ENCODE measurements at regions not wholly inside any gene's neighbourhood (a gene's known extent, or its start where the extent isn't known, plus 50 kb on each side); places are given as distances from the start of the nearest gene placed in this dataset.
"Not testable (repeated sequence)": the region's sequence is repeated elsewhere in the genome, so short reads cannot be mapped to it uniquely, and the experiment has no call there.

DNA sequence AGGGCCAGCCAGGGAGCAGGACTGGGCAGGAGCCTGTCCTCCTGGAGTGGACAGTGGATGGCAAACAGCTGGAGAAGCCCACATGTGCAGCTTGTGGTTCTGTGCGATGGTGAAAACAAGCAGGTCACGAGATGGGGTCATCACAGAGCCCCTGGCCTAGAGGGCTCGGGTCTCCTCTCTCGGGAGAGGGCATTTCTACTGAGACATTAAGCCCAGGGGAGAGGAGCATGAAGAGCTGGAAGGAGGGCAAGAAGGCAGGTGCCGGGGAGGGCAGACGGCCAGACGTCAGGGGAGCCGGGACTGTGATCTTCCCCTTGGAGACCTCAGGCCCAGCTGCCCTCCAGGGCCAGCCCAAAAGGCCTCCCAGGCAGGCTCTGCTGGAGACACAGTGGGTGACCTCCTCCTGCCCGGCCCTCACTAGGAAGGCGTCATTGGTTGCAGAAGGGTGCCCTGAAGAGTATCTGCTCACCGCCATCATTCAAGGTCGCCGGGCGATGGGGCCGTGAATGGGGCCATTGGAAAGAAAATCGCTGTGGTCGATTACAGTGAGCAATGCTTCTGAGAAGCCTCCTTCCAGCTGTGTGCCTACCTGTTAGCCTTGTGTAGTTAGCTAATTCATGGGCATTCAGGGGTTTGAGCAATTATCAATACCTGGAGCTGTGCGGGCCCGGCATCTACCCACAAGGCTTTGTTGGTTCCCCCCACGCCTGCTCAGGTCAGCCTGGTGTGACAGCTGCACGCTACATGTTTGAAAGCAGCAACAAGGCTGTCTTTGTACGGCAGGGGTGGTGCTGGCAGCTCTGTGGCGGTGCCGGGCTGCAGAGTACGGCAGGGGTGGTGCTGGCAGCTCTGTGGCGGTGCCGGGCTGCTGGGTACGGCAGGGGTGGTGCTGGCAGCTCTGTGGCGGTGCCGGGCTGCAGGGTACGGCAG lies 72.3 kb upstream of the ACTRT2 start:
- no peak for DNase-seq (ENCODE audit: low read depth in 1 of 2, low spot score in 1 of 2)

DNA sequence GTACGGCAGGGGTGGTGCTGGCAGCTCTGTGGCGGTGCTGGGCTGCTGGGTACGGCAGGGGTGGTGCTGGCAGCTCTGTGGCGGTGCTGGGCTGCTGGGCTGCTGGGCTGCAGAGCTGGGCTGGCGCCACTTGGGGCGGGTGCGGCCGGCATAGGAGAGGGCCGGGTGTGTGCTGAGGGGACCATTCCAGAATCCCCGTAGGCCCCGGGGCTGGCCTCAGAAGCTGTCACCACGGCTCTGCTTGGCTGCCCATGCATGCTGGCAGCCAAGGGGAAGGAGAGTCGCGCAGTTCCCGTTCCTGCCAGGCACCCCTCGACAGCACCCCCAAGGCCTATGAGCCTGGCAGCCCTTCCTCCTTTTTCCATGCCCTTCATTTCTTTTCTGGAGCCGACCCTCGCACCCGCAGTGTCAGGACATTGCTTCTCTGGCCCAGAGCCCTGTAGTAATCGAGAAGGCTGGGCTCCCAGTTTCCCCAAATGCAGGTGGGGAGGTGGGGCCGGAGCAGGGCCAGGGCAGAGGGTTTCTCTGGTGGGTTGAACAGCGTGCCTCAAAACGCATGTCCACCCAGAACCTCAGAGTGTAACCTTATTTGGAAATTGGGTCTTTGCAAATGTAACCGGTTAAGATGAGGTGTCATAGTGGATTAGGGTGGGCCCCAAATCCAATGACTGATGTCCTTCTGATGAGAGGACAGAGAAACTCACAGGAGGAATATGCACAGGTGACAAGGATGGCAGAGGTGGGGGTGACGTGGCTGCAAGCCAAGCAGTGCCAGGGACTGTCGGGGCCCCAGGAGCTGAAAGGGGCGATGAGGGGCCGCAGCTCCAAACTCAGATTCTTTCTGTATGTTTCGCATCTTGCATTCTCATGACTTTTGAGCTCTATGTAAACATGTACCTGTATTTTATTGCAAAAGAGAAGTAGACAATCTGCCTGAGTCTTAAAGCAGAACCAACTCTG lies 71.0 kb upstream of the ACTRT2 start:
- DNase-seq (ENCODE audit: low read depth in 1 of 2, low spot score in 1 of 2): no peak

DNA sequence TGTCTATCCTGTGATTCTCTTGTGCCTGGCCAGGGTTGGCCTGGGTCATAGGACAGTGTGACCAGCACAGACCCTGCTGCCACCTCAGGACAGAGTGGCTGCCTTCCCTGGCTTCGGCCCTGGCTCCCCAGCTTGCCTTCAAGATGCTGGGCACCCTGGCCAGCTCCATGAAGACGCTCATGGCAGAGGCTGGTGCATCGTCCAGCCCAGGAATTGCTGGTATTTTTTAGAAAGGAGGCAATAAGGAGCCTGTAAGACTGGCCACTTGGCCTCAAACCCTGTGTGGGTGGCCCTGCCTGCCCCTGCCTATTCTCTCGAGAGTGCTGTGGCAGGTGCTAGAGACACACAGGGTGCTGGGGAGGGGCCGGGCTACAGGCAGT lies 70.4 kb upstream of the ACTRT2 start:
- no peak for DNase-seq (ENCODE audit: low read depth in 1 of 2, low spot score in 1 of 2)

DNA sequence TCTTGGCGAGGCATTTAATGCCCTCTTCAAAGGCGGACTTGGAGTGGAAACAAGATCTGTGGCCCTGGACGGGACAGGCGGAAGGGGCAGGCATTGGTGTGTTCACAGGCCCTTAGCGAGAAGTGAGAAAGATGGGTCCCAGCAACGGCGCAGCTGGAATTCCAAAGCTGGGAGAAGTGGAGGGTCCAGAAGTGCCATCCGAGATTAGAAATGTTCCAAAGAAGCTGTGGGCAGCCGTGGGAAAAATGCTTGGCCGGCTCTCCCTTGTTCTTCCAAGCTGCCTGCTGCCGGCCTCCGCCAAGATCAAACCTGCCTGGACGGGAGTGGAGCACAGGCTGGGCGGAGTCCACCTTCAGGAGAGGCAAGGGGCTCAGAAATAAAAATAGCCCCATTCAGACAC lies 69.4 kb upstream of the ACTRT2 start:
- no peak for DNase-seq (ENCODE audit: low read depth in 1 of 2, low spot score in 1 of 2)

DNA sequence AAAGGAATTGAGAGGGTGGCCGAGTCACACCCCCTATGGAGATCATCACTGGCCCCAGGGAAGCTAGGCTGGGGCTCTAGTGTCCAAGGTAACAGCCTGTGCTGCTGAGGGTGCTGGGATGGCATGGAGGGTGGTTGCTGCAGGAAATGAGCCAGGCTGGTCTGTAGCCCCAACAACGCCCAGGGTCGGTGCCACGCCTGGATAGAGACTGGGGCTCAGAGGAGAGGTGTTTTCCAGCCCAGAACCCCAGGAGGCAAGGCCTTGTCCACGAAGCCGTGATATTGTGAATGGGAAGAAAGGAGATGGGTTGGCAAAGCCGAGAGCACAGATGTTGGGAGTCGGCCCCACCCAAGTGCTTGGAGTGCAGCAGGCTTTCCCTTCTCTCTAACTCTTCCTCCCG lies 68.9 kb upstream of the ACTRT2 start:
- DNase-seq (ENCODE audit: low read depth in 1 of 2, low spot score in 1 of 2): no peak

DNA sequence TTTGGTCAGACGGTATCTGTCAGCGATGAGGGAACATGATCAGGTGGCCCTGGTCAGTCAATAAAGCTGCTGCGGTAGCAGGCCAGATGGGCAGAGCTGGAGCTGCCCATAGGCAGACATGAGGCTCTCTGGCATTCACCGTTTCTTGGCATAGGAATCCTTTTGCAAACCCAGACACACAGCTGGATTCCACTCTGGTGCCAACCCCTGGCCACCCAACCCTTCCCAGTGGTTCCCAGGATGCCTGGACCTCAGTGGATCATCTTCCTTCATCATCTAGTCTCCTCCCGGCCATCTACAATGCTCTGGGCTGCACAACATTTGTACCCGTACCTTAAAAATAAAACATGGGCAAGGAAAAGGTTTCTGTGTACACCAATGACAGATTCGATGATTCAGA lies 68.3 kb upstream of the ACTRT2 start:
- DNase-seq (ENCODE audit: low read depth in 1 of 2, low spot score in 1 of 2): no peak

DNA sequence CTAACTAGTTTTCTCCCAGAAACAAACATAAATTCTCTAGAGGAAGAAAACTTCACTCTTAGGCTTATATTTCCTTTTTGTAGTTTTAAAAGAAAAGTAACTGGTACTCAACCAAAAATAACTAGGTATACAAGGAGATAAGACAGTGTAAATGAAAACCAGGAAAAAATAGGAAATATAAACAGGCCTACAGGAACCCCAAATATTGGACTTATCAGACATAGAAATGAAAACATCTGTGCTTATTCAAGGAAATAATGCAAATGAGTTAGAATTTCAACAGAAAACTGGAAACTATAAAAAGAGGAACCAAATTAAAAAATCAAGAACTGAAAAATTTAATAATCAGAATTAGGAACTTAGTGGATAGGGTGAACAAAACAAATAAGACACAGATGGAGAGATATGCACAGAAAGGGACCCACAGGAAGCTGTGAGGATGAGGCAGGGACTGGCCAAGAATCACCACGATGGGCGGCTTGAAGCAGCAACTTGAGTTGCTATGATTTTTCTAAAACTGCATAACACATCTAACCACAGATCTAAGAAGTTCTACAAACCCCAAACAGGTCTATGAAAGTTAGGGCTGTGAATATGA lies 67.5 kb upstream of the ACTRT2 start:
- DNase-seq (ENCODE audit: low read depth in 1 of 2, low spot score in 1 of 2): no peak

DNA sequence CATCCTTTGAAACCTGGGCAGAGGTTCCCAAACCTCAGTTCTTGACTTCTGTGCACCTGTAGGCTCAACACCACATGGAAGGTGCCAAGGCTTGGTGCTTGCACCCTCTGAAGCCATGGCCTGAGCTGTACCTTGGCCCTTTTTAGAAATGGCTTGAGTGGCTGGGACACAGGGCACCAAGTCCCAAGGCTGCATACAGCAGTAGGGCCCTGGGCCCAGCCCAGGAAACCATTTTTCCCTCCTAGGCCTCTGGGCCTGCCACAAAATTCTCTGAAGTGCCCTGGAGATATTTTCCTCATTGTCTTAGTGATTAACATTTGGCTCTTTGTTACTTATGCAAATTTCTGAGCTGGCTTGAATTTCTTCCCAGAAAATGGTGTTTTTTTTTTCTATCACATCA lies 65.6 kb upstream of the ACTRT2 start:
- no peak for DNase-seq (ENCODE audit: low read depth in 1 of 2, low spot score in 1 of 2)

DNA sequence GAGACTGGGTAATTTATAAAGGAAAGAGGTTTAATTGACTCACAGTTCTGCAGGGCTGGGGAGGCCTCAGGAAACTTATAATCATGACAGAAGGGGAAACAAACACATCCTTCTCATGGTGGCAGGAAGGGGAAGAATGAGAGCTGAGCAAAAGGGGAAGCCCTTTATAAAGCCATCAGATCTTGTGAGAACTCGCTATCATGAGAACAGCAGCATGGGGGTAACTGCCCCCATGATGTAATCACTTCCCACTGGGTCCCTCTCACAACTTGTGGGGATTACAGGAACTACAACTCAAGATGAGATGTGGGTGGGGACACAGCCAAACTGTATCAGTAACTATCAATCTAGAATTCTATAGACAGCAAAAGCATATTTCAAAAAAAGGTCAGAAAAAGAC lies 64.7 kb upstream of the ACTRT2 start:
- DNase-seq (ENCODE audit: low read depth in 1 of 2, low spot score in 1 of 2): no peak

DNA sequence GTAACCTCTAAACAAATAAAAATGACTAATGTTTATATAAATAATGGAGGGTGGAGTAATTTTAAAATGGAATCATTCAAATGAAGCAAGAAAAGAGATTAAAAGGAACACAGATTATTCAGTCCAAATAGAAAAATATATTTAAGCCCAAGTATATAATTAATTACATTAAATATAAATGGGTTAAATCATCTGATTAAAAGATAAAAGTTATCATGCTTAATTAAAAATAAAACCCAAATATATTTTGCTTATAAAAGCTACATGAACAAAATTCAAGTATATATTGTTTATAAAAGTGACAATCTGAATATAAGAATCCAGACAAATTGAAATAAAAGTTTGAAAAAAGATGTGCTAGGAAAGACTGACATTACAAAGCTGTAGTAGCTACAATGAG lies 63.9 kb upstream of the ACTRT2 start:
- DNase-seq (ENCODE audit: low read depth in 1 of 2, low spot score in 1 of 2): no peak

DNA sequence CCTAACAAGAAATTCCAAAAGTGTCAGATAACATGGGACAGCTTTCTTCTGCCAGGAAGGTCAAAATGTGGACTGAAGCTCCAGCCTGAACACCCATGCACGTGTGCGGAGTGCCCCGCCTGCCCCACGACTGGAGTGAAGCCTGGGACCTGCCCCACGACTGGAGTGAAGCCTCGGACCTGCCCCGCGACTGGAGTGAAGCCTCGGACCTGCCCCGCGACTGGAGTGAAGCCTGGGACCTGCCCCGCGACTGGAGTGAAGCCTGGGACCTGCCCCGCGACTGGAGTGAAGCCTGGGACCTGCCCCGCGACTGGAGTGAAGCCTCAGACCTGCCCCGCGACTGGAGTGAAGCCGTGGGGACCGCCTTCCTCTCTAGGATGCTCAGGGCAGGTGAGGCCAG lies 61.4 kb upstream of the ACTRT2 start:
- not testable (repeated sequence) for DNase-seq (ENCODE audit: low read depth in 1 of 2, low spot score in 1 of 2)

DNA sequence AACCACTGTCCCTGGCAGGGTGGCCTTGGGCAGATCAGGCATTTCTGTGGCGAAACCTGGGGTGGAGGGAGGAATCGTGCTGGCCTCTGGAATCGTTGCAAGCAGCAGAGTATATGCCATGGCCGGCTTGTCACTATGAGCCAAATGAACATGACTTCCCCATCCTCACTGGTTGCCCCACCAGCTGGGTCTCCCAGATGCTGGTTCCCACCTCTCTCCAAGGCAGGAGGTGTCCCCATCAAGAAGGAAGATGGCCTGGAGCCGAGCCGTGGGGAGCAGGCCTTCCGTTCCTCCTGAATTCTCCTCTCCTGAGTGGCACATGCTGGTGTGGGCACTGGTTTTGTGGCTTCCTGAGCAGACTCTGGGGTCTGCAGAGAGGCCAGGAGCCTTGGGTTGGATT lies 60.2 kb upstream of the ACTRT2 start:
- DNase-seq (ENCODE audit: low read depth in 1 of 2, low spot score in 1 of 2): no peak

DNA sequence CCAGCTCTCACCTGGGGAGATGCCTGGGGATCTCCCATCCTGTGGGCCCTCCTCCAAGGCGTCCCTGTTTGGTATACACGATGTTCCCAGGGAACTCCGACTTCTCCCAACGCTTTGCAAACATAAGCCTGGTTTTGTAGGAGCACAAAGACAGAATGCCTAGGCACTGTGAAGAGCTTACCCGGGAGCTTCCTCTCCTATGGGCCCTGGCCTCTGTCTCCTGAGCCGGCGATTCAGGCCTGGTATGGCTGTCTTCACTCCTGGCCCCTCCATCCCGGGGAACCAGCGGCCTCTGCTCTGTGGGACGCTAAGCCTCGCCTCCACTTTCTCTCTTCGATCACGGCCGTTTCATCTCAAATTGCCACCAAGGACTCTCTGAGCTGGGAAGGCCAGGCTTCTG lies 59.6 kb upstream of the ACTRT2 start:
- no peak for DNase-seq (ENCODE audit: low read depth in 1 of 2, low spot score in 1 of 2)

DNA sequence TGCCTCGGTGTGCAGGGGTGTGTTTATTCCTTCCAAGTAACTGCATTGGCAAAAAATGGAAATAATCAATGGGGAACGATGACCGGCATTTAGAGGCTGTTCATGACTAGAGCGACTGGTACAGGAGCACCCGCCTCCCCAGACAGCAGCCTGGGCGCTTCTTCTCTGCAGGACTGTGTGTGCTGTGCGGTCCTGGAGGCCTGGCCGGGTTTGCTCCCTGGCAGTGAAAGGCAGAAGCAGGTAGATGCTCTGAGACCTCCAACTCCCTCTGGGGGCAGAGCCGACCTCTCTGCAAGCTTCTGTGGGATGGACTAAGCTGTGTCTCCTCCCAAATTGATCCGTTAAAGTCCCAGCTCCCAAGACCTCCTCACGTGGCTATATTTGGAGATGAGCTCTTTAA lies 59.2 kb upstream of the ACTRT2 start:
- no peak for DNase-seq (ENCODE audit: low read depth in 1 of 2, low spot score in 1 of 2)

DNA sequence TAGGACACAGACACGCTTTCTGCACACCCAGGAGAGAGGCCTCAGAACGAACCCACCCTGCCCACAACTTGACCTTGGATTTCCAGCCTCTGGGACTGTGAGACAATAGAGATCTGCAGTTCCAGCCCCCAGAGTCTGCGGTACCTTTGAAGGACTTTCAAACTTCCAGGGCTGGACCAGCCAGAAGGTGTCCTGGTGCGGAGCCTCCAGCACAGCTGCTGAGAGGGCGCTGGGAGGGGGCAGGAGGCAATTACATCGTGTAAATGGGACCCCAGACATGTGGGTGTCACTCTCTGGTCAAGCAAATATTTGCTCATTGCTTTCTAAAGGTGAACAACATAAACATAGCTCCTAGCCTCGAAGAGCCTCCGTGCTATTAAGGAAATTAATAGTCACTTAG lies 58.7 kb upstream of the ACTRT2 start:
- no peak for DNase-seq (ENCODE audit: low read depth in 1 of 2, low spot score in 1 of 2)

DNA sequence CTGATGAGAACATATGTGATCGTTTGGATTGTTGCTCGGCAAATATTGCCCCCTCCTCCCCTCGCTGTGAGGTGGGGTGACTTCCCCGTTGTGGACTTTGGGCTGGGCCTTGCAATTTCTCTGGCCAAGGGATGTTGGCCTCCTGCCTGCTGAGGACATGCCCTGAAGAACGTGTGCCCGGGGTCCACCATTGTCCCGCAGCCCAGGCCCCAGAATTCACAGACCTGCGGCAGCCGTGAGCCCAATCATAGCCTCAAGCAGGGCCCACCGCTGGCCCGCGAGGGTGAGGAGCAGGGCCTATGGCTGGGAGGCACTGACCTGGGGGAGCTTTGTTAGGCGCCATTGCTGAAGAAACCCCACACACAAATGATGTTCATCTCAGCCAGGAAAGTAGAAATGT lies 58.3 kb upstream of the ACTRT2 start:
- no peak for DNase-seq (ENCODE audit: low read depth in 1 of 2, low spot score in 1 of 2)

DNA sequence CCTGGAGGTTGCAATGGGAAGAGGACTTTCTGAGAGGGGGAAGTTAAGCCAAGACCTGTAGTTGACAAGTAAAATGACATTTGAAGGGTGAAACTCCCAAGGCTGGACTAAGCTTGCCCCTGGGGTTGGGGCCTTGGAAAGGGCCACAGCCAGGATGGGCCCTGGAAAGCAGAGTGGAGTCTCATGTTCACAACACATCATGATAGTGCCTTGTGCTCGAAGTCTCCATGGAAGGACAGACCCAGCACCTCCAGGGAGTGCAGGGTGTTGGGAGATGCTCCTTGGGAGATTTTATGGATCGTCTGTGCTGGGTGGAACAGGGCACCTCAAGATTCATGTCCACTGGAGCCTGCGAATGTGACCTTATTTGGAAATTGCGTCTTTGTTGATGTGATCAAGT lies 55.6 kb upstream of the ACTRT2 start:
- no peak for DNase-seq (ENCODE audit: low read depth in 1 of 2, low spot score in 1 of 2)

DNA sequence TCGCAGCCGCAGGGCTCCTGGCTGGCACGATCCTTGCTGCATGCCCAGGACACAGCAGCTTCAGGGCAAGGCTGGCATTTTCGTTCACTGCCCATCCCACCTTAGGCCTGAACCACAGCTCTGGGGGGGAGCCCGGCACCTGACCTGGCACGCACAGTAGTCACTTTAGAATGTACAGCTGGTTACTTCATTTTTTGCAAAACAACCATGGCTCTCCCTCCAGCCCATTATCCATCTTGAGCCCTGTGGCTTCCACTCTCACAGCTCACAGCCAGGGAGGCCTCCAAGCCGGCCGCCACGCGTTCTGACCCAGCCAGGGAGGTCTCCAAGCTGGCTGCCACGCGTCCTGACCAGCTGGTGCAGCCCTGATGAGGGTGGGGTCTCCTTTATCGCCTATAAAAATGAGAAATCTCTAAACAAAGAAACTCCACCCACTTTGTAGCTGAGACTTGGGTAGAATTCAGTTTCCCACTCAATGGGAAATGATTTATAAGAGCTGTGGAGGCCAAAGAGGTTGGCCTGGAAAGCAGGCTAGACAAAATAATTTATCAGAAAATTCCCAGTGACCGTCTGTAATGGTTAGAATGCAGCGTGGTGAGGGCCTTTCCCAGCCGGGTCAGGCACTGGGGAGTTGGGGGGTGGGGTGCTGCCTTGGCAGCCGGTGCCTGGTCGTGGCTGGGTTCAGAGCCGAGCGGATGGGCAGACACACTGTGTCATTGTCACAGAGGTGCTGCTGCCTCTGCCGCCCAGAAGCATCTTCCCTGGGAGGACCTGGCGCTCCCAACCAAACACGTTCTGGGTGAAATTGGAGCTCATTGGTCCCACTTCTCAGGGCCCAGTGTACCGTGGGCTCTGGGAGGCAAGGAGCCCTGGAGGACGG lies 54.6 kb upstream of the ACTRT2 start:
- no peak for DNase-seq (ENCODE audit: low read depth in 1 of 2, low spot score in 1 of 2)

DNA sequence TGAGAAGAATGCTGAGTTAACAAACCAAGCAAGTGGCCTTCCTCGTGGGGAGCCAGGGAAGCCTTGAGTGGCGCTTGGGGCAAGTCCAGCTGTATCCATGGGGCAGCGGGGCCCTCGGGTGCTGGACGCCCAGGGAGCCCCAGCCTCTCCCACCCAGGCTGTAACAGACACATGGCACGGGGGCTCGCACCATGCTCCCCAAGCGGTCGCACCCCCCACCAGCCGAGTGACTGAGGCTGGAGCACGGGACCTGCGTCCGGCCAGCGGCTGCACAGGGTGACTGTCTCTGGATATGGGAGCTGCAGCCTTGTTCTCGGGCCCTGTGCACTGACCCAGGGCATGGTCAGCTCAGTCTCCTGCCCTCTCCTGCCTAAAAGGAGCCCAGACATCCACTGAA lies 53.9 kb upstream of the ACTRT2 start:
- no peak for DNase-seq (ENCODE audit: low read depth in 1 of 2, low spot score in 1 of 2)

DNA sequence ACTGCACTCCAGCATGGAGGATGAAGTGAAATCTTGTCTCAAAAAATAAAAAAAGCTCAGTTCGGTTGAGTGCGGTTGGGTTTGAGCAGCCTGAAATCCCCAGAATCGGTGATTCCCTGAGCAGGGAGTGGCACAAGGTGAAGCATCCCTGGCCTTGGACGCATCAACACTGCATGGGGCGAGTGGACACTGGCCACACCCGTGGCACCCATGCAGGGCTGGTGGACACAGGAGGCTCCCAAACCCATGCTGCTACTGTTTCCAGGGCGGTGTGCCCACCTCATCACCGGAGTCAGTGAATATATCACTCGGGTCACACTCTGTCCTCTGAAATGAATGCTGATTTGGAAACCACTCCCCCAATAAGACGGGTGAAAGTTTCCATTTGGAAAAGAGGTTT lies 53.4 kb upstream of the ACTRT2 start:
- no peak for DNase-seq (ENCODE audit: low read depth in 1 of 2, low spot score in 1 of 2)

DNA sequence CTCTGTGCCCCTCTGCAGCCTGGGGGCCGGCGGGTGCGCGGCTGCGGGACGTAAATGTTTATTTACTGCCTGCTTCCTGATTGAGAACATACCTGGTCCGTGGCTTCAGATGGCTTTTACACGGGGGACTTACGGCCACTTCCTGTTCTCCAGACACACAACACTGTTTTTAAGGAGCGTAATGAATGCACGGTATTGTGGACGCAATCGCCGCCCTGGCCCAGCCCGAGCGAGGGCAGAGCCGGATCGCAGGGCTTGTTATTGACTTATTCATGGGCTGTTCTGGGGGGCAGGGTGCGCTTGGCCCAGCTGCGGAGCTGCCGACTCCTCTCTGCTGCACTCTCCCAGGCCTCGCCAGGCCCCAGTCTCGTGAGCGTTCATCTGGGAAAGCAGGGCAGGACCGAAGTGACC lies 52.8 kb upstream of the ACTRT2 start:
- no peak for DNase-seq (ENCODE audit: low read depth in 1 of 2, low spot score in 1 of 2)

Measured in stimulated activated CD4-positive, alpha-beta T cell treated with anti-CD3 and anti-CD28 coated beads, Interleukin-15, amount 100 ng/mL, for 1 hour (primary cell).